CD4-positive, alpha-beta T cell treated with Interleukin-17A for 4 hours (primary cell): ENCODE measurements at regions not wholly inside any gene's neighbourhood (a gene's known extent, or its start where the extent isn't known, plus 50 kb on each side); places are given as distances from the start of the nearest gene placed in this dataset.

Experiments used
- DNase-seq: peaks from one replicate; pipeline ENCODE4 v3.0.0-alpha.2; 2020; ENCODE audit warnings: mixed read lengths

DNA sequence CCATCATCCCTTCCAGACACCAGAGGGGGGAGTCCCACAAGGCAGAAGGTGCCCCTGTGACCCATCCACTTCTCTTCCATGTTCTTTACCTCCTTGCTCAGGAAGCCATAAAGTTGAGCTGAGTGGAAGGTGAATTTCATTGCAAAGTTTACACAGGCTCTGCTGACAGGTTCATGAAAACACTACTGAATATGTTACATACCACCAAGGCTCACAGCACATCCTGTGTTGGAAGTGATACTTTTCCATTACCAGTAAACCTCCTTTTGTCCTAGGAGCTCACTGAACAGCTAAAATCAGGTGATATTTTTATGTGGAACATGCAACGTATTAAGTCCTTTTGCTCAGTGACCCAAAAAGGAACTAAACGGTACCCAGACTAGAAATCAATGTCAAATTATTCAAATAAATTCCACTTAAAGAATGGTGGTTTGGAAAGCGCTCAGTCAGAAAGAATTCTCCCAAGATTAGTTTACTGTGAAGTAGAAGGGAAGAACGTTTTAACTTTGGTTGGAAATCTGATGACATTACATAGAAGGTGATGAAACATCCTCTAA is 196.2 kb upstream of the NUDT4 start:
- DNase-seq = no peak

DNA sequence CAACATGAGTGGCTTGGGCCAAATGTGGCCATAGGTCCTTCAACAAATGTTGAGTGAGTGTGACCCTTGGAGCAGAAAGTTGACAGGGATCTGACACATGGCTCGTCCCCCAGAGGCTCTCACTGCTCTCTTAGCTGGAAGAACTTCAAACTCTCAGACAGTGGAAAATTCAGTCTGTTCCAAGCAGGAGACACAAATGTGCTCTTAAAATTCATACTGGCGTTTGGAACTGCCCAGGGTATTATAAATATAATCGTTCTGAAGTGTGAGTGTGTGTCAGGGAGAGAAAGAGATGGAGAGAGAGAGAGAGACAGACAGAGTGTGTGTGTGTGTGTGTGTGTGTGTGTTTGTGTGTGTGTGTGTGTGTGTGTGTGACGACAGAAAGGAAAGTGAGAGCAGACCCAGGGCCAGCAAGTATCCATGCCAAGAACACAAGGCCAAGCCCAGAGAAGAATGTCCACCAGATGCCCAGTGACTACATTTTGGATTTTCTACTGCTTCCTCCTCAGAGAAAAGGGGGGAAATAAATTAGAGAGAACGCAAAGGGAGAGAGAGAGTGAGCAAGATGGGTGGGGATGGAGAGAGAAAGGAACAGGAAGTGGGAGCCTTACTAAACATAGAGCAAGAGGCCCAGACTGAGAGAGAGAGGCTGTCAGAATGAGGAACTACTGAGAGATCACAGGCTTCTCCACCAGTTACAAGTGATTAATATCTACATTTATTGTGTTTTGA is 193.6 kb upstream of the NUDT4 start:
- peak; percentile 4 for DNase-seq

DNA sequence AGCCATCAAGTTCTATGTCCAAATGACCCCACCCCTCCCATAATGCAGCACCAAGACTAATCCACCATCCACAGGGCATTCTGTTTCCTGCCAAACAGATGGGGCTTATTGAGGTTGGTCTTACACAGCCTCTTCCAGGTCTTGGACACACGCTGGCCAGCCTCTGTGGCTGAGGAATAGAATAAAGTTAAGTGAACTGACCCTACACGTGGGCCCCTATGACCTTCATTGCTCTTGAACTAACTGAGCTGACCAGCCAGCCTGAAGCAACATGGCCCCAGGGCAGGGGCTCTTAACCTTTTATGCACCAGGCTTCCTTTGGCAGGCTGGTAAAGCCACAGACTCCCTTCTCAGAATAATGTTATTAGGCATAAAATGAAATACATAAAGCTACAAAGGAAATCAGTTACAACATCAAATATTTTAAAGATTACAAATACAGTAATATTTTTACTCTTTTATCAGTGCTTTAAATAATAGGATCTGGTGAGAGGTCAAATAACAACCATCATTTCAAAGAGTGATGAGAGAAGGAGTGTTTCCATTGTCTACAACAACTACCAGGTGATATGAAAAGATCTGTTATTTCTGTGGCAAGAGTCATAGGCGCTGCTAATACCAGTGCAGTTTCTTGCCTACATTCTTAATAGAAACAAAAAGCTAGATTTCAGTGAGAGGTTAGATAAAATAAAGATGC is 192.9 kb upstream of the NUDT4 start:
- DNase-seq = no peak

DNA sequence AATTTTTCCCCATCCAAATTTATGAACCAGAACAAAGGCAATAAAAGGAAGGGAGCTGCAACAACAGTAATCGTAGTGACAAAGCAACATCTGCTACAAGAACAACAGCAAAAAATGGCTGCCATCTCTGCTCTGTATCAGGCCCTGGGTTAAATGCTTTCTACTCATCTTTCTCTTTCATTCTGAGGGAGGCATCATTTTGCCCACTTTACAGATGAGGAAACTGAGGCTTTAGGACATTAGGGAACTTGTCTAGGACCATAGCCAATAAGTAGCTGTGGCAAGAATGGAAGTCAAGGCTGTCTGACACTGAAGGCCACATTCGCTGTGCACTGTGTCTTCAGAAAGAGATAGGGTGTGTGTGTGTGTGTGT is 192.4 kb upstream of the NUDT4 start:
- DNase-seq = no peak

DNA sequence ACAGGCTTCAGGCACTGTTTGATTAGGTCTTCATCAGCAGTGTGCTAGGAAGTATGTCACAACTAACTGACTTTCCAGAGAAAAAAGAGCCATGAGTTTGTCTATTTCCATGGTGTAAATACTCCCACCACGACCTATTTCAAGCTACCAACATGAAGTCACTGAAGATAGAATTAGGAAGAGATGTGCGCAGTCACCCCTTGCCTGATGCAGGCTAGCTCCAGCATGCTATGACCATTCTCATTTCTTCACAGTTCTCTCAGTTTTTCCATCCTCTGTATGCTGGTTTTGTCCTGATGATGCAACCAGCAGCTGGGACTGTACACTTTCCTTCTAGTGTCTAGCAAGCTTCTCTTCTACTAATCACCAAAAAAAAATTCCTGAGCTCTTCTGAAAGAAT is 191.6 kb upstream of the NUDT4 start:
- no peak for DNase-seq

DNA sequence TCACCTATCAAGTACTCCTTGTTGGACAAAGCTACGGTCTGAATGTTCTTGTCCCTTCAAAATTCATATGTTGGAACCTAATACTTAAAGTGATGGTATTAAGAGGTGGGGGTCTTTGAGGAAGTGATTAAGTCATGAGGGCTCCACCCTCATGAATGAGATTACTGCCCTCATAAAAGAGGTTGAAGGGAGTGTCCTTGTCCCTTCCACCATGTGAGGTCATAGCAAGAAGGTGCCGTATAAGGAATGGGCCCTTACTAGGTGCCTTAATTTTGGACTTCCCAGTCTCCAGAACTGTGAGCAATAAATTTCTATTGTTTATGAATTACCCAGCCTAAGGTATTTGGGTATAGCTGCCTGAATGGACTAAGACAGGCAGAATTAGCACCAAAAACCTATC is 191.1 kb upstream of the NUDT4 start:
- DNase-seq = no peak

DNA sequence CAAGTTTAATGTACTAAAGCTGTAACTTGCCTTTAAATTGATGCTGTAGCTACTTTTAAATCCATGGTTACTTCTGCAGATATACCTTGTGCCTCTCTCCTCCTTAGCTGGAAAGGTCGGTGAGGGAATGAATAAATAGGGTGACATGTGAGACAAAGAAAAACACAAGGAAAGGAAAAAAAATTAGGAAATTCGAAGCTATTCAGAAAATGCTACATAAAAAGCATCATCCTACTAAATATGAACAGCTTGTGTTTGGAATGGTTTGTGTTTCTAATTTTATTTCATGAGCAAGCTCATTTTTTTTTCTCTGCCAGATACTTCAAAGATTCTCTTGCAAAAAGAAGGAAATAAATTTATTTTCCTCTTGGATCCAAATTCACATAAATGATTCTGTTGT is 186.3 kb upstream of the NUDT4 start:
- no peak for DNase-seq

DNA sequence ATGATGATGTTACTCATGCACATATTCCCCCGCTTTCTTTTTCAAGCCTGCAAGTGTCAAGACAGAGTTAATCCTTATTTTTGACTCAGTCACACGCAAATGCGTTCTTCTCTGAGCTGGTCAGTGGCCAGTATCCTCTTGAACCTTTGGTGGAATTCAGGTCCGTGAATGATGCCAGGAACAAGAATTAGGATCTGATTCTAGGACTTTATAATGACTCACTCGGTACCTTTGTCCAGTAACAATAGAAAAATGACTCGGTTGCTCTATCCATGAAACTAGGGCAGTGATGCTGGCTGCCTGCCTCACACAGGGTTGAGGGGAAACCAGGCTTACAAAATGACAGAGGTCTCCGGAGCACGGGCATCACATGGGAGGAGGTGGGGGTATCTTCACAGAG is 185.8 kb upstream of the NUDT4 start:
- DNase-seq = no peak

DNA sequence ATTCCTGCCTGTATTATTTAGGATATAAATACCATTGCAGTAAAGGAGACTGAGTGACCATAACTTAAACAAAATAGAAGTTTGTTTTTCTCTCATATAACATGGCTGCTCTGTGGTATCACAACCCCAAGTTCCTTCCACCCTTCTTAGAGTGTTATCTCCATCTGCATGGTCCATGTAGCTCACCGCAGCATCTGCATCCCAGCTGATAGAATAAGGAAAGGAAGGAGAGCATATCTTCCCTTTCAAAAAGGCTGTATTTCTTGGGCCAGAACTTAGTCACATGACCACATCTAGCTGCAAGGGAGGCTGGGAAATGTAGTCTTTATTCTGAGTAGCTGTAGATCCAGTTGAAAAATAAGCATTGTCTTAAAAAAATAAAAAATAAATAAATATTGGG is 184.8 kb upstream of the NUDT4 start:
- no peak for DNase-seq

DNA sequence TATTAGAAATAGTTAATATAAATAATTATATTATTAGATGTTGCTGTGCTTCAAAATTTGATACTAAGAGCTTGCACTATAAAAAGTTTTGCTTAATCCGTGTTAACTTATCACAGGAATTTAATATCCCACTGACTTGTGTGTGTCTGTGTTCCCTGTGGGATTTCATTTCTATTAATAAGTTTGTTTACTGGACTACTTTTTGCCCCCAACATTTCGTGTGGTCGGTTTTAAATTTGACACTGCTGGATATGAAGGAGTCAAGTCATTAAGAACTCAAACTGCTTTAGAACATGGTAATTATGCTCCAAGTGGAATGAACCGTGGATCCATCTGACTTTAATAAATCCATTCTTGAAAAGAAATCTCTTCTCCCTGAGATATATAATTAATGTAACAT is 182.2 kb upstream of the NUDT4 start:
- DNase-seq = no peak

DNA sequence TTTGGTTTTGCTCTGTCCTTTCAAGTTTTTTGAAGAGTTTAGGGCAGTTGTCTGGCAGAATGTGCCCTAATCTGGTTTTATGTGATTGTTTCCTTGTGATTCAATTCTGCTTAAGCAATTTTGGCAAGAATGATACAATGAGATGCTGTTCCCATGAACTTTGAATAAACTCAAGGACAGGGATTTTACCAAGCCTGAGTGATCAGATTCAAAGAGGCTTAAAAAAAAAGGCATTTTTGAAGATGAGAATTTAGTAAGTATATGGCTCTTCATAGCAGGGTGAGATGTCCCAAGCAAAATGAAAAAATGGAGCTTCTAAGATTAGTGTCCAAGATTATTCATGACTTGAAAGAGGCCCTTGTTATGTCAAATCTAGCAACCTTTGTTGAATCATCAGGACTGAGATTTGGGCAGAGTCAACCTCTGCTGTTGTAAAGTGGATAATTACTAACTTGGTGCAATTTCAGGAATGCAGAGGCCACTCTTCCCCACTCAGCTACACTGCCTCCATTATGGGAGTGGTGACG is 180.6 kb upstream of the NUDT4 start:
- DNase-seq = no peak

DNA sequence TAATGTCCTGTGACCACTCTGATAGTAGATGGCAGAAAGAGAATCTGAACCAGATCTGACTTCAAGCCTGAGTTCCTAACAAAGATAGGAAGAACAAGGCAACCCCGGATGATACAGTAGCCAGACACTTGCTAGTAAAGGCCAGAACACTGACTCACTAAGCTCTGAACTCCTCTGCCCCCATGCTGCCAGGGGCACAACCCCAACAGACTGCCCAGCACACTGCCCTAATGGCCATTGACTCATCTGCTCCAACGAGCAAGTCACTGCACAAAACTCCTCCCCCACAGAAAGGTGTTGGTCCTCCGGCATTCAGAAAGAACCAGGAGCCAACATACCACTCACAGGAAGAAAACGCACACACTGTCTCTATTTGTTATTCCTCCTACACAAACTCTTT is 179.6 kb upstream of the NUDT4 start:
- DNase-seq = no peak

DNA sequence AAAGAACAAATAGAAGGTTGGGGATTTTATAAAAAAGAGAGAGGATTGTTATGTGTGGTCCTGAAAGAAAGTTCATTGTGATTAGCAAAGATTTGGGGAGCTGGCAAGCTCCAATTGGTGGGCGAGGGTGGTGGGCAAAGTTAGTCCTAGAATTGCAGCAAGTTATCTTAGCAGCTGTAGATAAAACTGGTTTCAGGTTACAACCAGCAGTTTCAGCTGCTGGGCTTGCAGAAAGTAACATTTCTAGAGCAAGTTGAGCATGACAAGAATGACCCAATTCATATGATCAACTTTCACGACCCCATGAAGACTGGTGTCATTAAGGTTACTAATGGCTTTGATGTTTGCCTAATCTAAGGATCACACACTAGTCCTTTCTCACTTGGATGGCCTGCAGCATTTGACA is 177.9 kb upstream of the NUDT4 start:
- no peak for DNase-seq

DNA sequence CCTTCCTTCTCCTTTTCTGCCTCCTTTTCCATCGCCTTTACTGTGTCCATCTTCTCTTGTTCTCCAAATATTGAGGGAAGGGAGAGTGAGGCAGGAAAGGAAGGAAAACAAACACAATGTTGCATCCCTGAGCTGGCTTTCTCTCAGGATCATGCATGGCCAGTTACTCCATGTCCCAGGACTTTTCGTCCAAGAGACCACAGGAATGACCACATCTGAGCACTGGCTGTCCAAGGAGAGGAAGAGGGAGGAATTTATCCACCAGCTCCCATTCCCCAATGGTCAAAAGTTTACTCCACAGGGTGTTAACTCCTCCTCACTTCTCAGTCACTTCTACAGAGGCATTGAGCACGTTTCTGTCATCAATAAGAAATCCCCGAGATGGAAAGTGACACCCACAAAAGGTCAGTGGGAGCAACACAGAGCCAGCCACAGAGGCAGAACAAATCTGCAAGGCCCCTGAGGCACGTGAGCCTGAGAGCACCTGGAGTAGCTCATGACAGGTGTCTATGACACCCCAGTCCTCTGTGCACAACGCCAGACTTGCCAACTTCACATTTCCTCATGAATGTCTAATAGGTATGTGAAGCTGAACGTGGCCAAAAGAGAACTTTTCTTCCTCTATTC is 177.3 kb upstream of the NUDT4 start:
- DNase-seq = no peak

DNA sequence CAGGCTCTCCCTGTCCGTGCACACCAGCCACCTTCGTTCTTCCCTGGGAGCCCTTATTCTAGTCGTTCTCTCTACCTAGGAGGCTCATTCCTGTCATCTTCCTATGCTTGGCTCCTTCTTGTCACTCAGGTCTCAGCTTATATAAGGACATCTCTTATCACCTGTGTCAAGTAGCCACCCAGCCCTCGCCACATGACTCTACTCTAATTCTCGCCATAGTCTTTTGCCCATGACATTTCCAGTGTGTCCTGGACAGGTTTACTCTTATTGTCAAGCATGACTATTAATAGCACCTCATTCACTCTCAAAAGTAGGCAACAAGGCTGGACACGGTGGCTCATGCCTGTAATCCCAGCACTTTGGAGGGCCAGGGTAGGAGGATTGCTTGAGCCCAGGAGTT is 175.7 kb upstream of the NUDT4 start:
- DNase-seq = no peak

DNA sequence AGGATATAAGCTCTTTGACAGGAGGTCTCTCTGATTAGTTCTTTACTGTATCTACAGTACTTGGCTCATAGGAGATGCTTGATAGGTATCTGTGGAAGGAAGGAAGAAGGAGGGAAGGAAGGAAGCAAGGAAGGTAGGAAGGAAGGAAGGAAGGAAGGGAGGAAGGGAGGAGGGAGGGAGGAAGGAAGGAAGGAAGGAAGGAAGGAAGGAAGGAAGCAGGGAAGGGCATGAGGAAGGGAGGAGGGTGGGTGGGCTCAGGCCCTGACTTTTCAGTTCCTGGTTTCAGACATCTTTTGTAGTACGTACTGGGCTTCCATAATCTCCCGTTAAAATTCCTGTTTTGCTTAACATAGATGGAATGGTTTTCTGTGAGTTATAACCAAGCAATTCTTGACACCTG is 175.0 kb upstream of the NUDT4 start:
- DNase-seq = no peak

DNA sequence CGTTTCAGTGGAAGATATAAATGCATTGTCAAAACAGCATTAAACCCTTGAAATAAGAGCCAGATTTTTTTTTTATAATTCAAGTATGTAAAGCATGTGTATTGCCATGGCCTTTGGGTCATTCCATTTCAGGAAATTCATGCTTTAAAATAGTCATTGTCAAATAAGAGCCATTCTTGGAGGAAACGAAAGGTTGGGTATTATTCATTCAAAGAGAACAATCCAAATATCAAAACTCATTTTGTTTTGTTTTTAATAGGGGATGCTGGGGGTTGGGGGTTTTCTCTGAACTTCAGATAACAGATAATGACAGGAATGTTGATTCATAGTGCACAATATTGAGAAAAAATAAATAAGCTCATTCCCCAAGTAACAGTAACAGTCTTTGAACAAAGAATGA is 174.4 kb upstream of the NUDT4 start:
- DNase-seq = no peak

DNA sequence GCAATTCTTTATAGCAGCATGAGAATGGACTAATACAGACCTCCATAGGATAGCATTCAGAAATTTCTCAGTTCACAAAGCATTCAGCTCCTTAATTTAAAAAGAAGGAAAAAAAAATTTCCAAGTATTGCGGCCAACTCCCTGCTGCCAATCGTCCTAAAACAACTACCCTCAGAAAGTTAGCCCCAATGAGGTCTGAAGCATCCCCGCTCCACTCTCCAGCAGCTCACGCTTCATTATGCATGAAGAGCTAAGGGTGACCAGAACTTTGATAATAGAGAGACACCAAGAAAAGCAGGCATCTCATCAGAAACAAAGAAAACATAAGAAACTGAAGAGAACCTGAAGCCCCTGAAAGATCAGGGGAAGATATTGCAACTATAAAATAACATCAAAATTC is 172.8 kb upstream of the NUDT4 start:
- DNase-seq = no peak

DNA sequence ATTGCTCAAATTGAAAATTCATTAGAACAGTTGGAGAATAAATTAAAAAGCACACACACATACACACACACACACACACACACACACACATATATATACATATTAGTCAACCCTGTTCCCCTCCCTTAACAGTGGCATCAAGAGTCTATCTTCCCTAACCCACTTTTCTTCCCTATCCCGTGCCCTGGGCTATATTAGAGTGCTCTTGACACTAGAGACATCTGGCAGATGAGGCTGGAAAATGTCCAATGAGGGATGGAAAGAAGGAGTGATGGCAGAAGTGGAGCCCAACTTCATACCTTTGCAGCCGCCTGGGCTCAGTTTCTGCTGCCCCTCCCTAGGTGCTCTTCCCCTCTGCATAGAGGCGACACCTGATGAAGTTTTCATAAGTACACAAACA is 172.4 kb upstream of the NUDT4 start:
- no peak for DNase-seq

DNA sequence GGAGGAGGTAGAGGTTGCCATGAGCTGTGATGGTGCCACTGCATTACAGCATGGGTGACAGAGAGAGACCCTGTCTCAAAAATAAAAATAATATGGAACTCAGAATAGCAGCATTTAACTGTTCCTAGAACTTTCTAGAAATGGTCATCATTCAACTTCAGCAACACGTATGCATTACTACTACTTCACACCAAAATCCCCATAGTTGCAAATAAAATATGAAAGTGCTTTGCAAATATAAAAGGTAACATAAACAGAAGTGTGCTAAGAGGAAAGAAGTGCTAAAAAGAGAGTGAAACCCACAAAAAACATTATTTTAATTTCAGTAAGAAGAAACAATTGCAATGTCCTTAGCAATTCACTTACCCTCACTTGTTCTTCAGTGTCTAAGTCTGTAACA is 169.7 kb upstream of the NUDT4 start:
- DNase-seq = no peak

DNA sequence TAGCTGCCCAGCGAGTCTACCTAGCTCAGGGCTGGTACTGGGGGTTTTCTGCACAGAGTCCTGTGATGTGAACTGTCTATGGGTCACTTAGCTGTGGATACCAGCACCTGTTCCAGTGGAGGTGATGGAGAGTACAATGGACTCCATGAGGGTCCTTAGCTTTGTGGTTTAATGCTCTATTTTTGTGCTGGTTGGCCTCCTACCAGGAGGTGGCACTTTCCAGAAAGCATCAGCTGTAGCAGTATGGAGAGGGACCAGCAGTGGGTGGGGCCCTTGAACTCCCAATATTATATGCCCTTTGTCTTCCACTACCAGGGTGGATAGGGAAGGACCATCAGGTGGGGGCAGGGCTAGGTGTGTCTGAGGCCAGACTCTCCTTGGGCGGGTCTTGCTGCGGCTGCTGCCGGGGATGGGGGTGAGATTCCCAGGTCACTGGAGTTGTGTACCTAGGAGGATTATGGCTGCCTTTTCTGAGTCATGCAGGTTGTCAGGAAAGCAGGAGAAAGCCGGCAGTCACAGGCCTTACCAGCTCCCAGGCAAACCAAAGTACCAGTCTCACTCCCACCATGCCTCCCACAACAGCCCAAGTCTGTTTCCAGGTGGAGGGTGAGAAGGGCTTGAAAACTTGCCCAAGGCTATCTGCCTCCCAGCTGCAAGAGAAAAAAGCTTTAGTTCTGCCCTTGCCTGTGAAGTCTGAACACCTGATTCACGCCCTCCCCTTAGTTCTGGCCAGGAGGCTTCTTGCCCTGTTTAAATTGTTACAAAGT is 163.0 kb upstream of the NUDT4 start:
- no peak for DNase-seq

DNA sequence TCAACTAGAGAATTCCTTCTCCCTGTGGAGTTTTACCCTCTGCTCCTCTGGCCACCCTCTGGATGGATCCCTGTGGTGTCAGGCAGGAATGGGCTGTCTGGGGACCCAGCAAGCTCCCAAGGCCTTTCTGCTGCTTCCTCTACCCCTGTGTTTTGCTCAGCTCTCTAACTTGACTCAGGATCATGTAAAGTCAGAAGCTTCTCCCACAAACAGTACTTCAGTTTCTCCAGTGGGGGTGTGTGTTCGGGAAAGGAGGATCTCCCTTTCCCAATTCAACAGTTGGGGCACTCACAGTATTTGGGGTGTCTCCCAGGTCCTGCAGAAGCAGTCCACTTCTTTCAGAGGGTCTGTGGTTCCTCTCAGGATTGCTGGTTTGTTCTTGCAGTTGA is 162.4 kb upstream of the NUDT4 start:
- no peak for DNase-seq

DNA sequence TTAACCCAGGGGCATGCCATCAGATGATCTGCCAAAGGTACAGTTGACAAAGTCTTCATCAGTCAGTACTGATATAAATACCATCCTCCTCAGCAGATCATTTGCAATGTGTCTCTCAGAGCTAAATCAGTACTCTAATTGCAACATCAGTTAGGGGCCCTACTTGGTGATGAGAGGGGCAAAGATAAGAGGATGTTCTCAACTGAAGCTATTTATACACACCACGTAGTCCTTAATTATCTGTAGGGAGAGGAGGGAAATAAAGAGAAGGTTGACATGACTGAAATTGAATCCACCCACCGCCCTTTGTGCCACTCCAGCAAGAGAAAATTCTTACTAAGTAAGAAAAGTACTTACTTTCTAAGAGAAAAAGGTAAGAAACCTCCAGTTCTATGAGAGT is 157.8 kb upstream of the NUDT4 start:
- DNase-seq = no peak
